Activated CD8-positive, alpha-beta memory T cell treated with anti-CD3 and anti-CD28 coated beads, Interleukin-2, amount 10 ng/mL, durations not matched to agents 7 days and 5 days (primary cell): ENCODE measurements at regions not wholly inside any gene's neighbourhood (a gene's known extent, or its start where the extent isn't known, plus 50 kb on each side); places are given as distances from the start of the nearest gene placed in this dataset.
"Not testable (repeated sequence)": the region's sequence is repeated elsewhere in the genome, so short reads cannot be mapped to it uniquely, and the experiment has no call there.

Source experiments
- ATAC-seq: fragments of 150-1000 bp; cut with Tn5 transposase; one replicate; pipeline ENCODE4 v1.10.0; 2021; ENCODE audit warnings: moderate library complexity
- CTCF ChIA-PET: fragments of 350-600 bp; sonication (Branson Sonifier 250); formaldehyde crosslinking; loops from one replicate; lab custom pipeline; 2021; ENCODE audit warnings: antibody characterized with exemption; lab: Charles Lee
- DNase-seq: peaks from one replicate; pipeline ENCODE4 v3.0.0-alpha.2; 2020
- H3K27ac Mint-ChIP-seq: one replicate; pipeline ENCODE4 v1.8.0; 2021; ENCODE audit warnings: mild to moderate bottlenecking, mixed read lengths
- H3K27me3 Mint-ChIP-seq: one replicate; pipeline ENCODE4 v1.8.0; 2021; ENCODE audit warnings: mixed read lengths
- H3K36me3 Mint-ChIP-seq: one replicate; pipeline ENCODE4 v1.8.0; 2021; ENCODE audit warnings: mild to moderate bottlenecking, mixed read lengths
- H3K4me1 Mint-ChIP-seq: one replicate; pipeline ENCODE4 v1.8.0; 2021; ENCODE audit warnings: mixed read lengths
- H3K4me3 Mint-ChIP-seq: one replicate; pipeline ENCODE4 v1.8.0; 2021; ENCODE audit warnings: mild to moderate bottlenecking, moderate library complexity, mixed read lengths
- H3K9me3 Mint-ChIP-seq: one replicate; pipeline ENCODE4 v1.8.0; 2022; ENCODE audit warnings: low read depth, mixed read lengths

- ATAC-seq = no peak
- DNase-seq = no peak
- Mint-ChIP-seq H3K9me3 (no peaks in the 10 kb centered on the region), H3K27me3 (no peaks in the 10 kb centered on the region), H3K36me3 (no peaks in the 10 kb centered on the region), H3K4me3 (no peak overlapping the region), H3K4me1 (no peaks in the 10 kb centered on the region), H3K27ac (no peak overlapping the region)
- CTCF ChIA-PET = no interaction called here
Measured at GRCh38 chr3:82165266-82165665, 403.8 kb upstream of the GBE1 start.

- DNase-seq = no peak
- CTCF ChIA-PET = no interaction called here
- ATAC-seq = no peak
- Mint-ChIP-seq H3K36me3 (no peaks in the 10 kb centered on the region), H3K4me1 (no peaks in the 10 kb centered on the region), H3K4me3 (no peak overlapping the region), H3K27me3 (no peaks in the 10 kb centered on the region), H3K9me3 (no peaks in the 10 kb centered on the region), H3K27ac (no peak overlapping the region)
Measured at GRCh38 chr3:82163907-82164520, 402.6 kb upstream of the GBE1 start.

GRCh38 chr3:82157952-82158351 lies 396.5 kb upstream of the GBE1 start:
- H3K4me3 Mint-ChIP-seq = no peak overlapping the region
- no peaks in the 10 kb centered on the region for H3K36me3 Mint-ChIP-seq
- no peak for DNase-seq
- H3K9me3 Mint-ChIP-seq = no peaks in the 10 kb centered on the region
- no peak overlapping the region for H3K27ac Mint-ChIP-seq
- no peaks in the 10 kb centered on the region for H3K4me1 Mint-ChIP-seq
- H3K27me3 Mint-ChIP-seq = no peaks in the 10 kb centered on the region
- no peak for ATAC-seq
- CTCF ChIA-PET = no interaction called here

- CTCF ChIA-PET, H3K27me3 Mint-ChIP-seq, H3K27ac Mint-ChIP-seq, H3K4me3 Mint-ChIP-seq, H3K4me1 Mint-ChIP-seq, H3K9me3 Mint-ChIP-seq, H3K36me3 Mint-ChIP-seq, DNase-seq, ATAC-seq: not testable (repeated sequence)
Measured at GRCh38 chr3:82153892-82154291, 392.4 kb upstream of the GBE1 start.

GRCh38 chr3:82145742-82146141 lies 384.3 kb upstream of the GBE1 start:
- CTCF ChIA-PET = no interaction called here
- Mint-ChIP-seq H3K4me3 (no peak overlapping the region), H3K27ac (no peak overlapping the region), H3K4me1 (no peaks in the 10 kb centered on the region), H3K9me3 (no peaks in the 10 kb centered on the region), H3K36me3 (no peaks in the 10 kb centered on the region), H3K27me3 (no peaks in the 10 kb centered on the region)
- DNase-seq (no peak), ATAC-seq (no peak)

GRCh38 chr3:82144811-82145210 lies 383.4 kb upstream of the GBE1 start:
- no peak for ATAC-seq
- CTCF ChIA-PET = no interaction called here
- no peaks in the 10 kb centered on the region for H3K9me3 Mint-ChIP-seq
- H3K4me3 Mint-ChIP-seq = no peak overlapping the region
- H3K27me3 Mint-ChIP-seq = no peaks in the 10 kb centered on the region
- no peaks in the 10 kb centered on the region for H3K36me3 Mint-ChIP-seq
- H3K4me1 Mint-ChIP-seq = no peaks in the 10 kb centered on the region
- no peak overlapping the region for H3K27ac Mint-ChIP-seq
- DNase-seq = no peak

GRCh38 chr3:82143661-82144412 lies 382.4 kb upstream of the GBE1 start:
- no peak for DNase-seq
- Mint-ChIP-seq H3K27me3 (no peaks in the 10 kb centered on the region), H3K36me3 (no peaks in the 10 kb centered on the region), H3K27ac (no peak overlapping the region), H3K4me3 (no peak overlapping the region), H3K4me1 (no peaks in the 10 kb centered on the region), H3K9me3 (no peaks in the 10 kb centered on the region)
- ATAC-seq = no peak
- CTCF ChIA-PET = no interaction called here

GRCh38 chr3:82141592-82141991 lies 380.1 kb upstream of the GBE1 start:
- Mint-ChIP-seq H3K9me3 (no peaks in the 10 kb centered on the region), H3K4me1 (no peaks in the 10 kb centered on the region), H3K36me3 (no peaks in the 10 kb centered on the region), H3K27ac (no peak overlapping the region), H3K27me3 (no peaks in the 10 kb centered on the region), H3K4me3 (no peak overlapping the region)
- CTCF ChIA-PET = no interaction called here
- ATAC-seq (no peak), DNase-seq (no peak)

- Mint-ChIP-seq H3K4me1 (no peaks in the 10 kb centered on the region), H3K36me3 (no peaks in the 10 kb centered on the region), H3K4me3 (no peak overlapping the region), H3K27ac (no peak overlapping the region), H3K27me3 (no peaks in the 10 kb centered on the region), H3K9me3 (no peaks in the 10 kb centered on the region)
- ATAC-seq = no peak
- DNase-seq = no peak
- CTCF ChIA-PET = no interaction called here
Measured at GRCh38 chr3:82137861-82138260, 376.4 kb upstream of the GBE1 start.

GRCh38 chr3:82137050-82137449 lies 375.6 kb upstream of the GBE1 start:
- H3K27me3 Mint-ChIP-seq = no peaks in the 10 kb centered on the region
- CTCF ChIA-PET = no interaction called here
- H3K4me3 Mint-ChIP-seq = no peak overlapping the region

GRCh38 chr3:82133070-82133606 lies 371.7 kb upstream of the GBE1 start:
- H3K27ac Mint-ChIP-seq = no peak overlapping the region
- DNase-seq = peak; percentile 46
- ATAC-seq = peak; percentile 57
- CTCF ChIA-PET = no interaction called here
- no peak overlapping the region for H3K4me3 Mint-ChIP-seq
- H3K9me3 Mint-ChIP-seq = no peaks in the 10 kb centered on the region
- H3K36me3 Mint-ChIP-seq = no peaks in the 10 kb centered on the region
- H3K27me3 Mint-ChIP-seq = no peaks in the 10 kb centered on the region
- H3K4me1 Mint-ChIP-seq = no peaks in the 10 kb centered on the region

More at GRCh38 chr3:82137050-82137449, 375.6 kb upstream of the GBE1 start:
- H3K4me1 Mint-ChIP-seq = no peaks in the 10 kb centered on the region
- DNase-seq (no peak), ATAC-seq (no peak)
- H3K9me3 Mint-ChIP-seq = no peaks in the 10 kb centered on the region
- H3K36me3 Mint-ChIP-seq = no peaks in the 10 kb centered on the region
- H3K27ac Mint-ChIP-seq = no peak overlapping the region

GRCh38 chr3:82132210-82133069 lies 371.0 kb upstream of the GBE1 start:
- CTCF ChIA-PET = interaction anchor here (1.1 to 1.2 kb wide), 2 partner anchors 466 to 642 kb away, joined by 3 read pairs; no protein-coding TSS in a partner anchor
- H3K9me3 Mint-ChIP-seq = no peaks in the 10 kb centered on the region
- no peaks in the 10 kb centered on the region for H3K36me3 Mint-ChIP-seq
- no peaks in the 10 kb centered on the region for H3K4me1 Mint-ChIP-seq
- H3K4me3 Mint-ChIP-seq = no peak overlapping the region
- H3K27ac Mint-ChIP-seq = no peak overlapping the region
- no peaks in the 10 kb centered on the region for H3K27me3 Mint-ChIP-seq
- DNase-seq (no peak), ATAC-seq (no peak)

- Mint-ChIP-seq H3K27ac (no peak overlapping the region), H3K4me3 (no peak overlapping the region), H3K4me1 (no peaks in the 10 kb centered on the region), H3K36me3 (no peaks in the 10 kb centered on the region), H3K9me3 (no peaks in the 10 kb centered on the region), H3K27me3 (no peaks in the 10 kb centered on the region)
- no peak for DNase-seq
- no peak for ATAC-seq
- CTCF ChIA-PET = no interaction called here
Measured at GRCh38 chr3:82130046-82130445, 368.6 kb upstream of the GBE1 start.
